HG03066 (cell line): ENCODE measurements at regions not wholly inside any gene's neighbourhood (a gene's known extent, or its start where the extent isn't known, plus 50 kb on each side); places are given as distances from the start of the nearest gene placed in this dataset.
"Not testable (repeated sequence)": the region's sequence is repeated elsewhere in the genome, so short reads cannot be mapped to it uniquely, and the experiment has no call there.

Experiments
- ATAC-seq: cut with Tn5 transposase; IDR thresholded peaks from one replicate; pipeline ENCODE4 v1.9.1; 2021; ENCODE audit warnings: low read depth; ENCODE audit not compliant: unreplicated experiment

- ATAC-seq = not testable (repeated sequence)
Measured at GRCh38 chr16:16610389-16610967, 231.5 kb downstream of the NPIPA7 start.

DNA sequence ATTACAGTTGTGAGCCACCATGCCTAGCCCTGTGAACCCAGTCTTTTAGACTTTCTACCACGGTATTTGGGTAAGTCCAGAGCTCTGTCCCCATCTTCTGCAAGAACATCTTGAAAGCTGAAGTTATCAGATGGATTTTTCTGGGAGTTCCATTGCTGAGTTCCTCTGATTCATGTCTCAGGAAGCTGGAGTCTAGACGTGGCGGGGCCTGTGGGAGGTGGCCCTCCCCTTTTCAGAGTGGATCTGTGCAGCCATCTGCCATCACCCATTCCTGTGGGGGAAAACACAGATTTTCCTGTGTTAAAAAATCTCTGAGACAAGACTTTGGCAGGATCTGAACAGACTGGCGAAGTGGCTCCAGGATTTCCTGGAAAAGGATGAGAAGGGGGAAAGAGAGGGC lies 234.3 kb downstream of the NPIPA7 start:
- not testable (repeated sequence) for ATAC-seq

- not testable (repeated sequence) for ATAC-seq
Measured at GRCh38 chr16:16614484-16614883, 235.5 kb downstream of the NPIPA7 start.

- not testable (repeated sequence) for ATAC-seq
Measured at GRCh38 chr16:16618963-16619465, 240.1 kb downstream of the NPIPA7 start.

- ATAC-seq = not testable (repeated sequence)
Measured at GRCh38 chr16:16624367-16624766, 245.4 kb downstream of the NPIPA7 start.

- not testable (repeated sequence) for ATAC-seq
Measured at GRCh38 chr16:16625140-16625539, 246.2 kb downstream of the NPIPA7 start.

GRCh38 chr16:16627865-16628264 lies 248.9 kb downstream of the NPIPA7 start:
- not testable (repeated sequence) for ATAC-seq

DNA sequence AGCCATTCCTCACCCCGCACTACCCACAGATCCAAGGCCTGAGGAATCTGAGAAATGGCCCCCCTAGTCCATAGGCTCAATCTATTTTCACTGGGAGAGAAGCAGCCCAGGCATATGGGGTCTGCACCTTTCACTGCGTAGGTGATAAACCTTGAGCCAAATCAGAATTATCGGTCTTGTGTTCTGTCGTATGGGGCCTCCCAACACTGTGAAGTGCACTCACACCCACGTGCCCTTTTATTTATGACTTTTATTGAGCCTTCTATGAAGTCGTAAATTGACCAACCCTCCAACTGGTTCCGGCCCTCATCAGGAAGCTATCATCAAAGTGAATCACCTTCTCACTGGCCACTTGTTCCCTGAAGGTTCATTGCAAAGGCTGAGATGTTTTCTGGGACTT lies 259.3 kb downstream of the NPIPA7 start:
- not testable (repeated sequence) for ATAC-seq

DNA sequence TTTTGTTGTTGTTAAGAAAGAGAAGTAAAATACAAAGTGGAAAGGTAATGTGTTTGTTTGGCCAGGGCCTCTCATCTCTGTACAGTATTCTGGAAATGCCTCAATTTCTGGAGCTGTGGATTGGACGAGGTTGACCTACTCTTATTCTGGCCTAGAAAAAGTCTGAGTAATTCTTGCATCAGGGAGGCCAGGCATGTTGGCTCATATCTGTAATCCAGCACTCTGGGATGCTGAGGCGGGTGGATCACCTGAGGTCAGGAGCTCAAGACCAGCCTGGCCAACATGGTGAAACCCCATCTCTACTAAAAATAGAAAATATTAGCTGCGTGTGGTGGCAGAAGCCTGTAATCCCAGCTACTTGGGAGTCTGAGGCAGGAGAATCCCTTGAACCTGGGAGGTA lies 259.8 kb downstream of the NPIPA7 start:
- ATAC-seq = not testable (repeated sequence)

DNA sequence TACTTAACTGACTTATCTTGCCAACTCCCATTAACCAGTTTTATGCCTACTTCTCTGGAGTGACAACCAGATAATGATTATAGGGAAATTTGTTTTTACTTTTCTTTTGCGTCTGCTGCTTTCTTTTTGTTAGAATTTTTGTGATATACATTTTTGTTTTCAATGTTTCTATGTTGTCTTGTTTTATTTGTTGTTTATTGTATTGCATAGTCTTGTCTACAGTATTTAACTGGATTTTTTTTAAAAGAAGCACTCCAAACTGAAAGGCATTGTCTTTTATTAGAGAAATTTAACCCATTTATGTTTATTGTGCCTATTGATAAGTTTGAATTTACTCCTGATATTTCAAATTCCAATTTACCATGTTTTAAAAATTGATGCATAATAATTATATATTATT lies 264.9 kb downstream of the NPIPA7 start:
- not testable (repeated sequence) for ATAC-seq

DNA sequence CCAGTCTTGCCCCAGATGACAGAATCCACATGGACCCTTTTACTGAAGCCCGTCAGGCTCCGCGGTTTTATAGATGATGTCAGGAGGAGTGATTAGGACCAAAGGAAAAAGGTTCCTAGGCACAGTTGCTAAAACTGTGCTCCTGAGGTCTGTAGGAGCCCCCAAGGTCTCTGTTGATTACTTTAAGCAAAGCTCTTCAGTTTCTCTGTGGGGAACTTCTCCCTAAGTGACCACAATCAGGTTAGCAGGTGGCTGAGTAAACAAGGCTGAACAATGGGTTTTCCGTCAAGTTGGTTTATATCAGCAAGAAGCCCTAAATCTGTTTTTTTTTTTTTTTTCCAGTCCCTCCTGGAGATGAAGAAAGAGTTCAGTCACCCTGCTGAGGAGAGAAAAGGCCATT lies 269.1 kb downstream of the NPIPA7 start:
- not testable (repeated sequence) for ATAC-seq

DNA sequence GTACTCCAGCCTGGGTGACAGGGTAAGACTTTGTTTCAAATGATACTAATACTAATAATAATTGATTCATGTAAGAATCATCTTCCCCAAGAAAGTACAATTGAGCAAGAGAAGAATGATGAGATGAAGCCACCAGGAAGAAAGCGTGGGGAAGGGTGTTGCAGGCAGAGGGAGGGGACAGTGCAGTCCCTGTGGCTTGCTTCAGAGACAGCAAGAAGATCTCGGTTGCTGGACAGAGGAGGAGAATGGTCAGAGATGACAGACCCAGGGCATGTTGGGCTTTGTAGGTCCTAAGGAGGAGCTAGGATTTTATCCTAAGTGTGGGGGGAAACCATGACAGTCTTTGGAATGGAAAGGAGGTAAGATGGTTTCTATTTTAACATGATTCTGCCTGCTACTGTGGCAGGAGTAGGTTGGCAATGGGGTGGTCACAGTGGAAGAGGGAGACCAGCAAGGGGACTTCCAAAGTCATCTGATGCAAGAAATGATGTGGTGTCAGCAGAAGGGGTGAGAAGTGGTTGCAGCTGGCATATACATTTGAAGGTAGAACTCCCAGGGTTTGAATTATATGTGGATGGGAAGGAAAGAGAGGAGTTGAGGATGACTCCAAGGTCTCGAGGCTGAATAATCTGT lies 293.4 kb downstream of the NPIPA7 start:
- ATAC-seq = not testable (repeated sequence)

- ATAC-seq = not testable (repeated sequence)
Measured at GRCh38 chr16:16674820-16675219, 295.9 kb downstream of the NPIPA7 start.

DNA sequence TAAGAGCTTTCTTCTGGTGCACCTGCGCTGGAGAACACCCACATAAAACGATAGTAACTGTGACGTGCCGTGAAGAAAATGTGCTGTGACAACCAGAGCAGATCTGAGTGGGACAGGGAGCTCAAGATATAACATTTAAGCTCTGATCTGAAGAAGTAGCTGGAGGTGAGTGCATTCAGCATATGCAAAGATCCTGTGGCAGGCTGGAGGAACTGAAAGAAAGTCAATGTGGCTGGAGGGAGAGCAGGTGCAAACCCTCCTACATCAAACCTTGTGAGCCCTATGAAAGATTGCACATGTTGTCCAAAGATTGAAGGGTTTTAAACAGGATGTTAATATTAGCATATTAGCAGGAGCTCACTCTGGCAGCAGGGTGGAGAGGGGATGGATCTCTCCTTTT lies 342.9 kb downstream of the NPIPA7 start:
- ATAC-seq = not testable (repeated sequence)

DNA sequence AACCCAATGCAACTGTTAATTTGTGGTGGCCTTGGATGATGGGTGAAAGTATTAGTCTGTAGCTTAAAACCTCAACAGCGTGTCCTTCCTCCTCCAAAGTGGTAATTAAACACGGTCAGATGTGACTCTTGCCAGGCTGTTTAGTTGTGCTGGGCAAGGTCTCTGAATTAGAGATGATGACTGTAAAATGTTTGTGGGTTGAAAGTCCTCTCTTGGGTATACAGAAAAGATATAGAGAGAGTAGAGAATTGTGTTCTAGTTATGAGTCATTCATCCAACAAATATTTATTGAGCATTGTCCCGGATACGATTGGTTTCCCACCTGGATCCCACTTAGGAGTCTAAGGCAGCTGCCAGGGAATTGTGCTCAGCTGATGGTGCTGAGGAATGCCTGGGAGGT lies 343.7 kb downstream of the NPIPA7 start:
- not testable (repeated sequence) for ATAC-seq

DNA sequence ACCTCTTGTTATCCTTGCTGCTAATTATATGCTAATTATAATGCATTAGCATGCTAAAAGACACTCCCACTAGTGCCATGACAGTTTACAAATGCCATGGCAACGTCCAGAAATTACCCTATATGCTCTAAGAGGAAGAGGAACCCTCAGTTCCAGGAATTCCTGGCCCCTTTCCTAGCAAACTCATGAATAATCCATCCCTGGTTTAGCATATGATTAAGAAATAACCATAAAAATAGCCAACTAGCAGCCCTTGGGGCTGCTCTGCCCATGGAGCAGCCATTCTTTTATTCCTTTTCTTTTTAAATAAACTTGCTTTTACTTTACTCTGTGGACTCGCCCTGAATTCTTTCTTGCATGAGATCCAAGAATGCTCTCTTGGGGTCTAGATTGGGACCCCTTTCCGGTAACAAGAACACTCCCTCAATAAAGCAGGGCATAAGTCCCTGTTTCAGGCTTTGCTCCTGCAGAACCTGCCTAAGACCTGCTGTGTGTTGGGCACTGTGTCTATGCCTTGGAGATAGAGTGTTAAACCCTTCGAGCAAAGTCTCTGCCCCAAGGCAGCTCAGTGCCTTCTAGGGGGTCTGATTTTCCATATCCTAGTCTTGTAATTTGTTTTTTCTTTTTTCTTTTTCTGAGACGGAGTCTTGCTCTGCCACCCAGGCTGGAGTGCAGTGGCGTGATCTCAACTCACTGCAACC lies 345.0 kb downstream of the NPIPA7 start:
- ATAC-seq = not testable (repeated sequence)

DNA sequence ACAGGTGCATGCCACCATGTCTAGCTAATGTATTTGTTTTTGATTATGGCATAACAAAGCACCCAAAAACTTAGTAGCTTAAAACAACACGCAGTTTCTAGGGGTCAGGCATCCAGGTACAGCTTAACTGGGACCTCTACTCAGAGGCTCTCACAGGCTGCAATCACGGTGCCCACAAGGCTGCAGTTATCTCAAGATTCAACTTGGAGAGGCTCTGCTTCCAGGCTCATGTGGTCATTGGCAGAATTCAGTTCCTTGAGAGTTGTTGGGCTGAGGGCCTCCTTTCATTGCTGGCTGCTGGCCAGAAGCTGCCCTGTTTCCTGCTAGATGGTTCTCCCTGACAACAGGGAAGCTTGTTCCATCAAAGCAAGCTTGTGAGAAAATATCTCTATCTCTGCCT lies 348.1 kb downstream of the NPIPA7 start:
- not testable (repeated sequence) for ATAC-seq

DNA sequence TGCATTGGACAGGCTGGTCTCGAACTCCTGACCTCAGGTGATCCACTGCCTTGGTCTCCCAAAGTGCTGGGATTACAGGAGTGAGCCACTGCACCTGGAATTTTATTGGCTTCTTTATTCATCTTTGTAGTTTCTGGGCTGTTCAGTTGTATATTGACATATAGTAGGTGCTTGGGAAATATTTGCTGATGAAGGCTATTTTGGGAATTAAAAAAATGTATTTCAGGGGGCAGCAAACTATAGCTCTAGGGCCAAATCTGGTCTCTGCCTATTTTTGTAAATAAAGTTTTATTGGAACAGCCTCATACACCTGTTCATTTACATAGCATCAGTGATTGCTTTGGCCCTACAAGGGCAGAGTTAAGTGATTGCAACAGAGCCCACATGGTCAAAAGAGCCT lies 363.6 kb downstream of the NPIPA7 start:
- not testable (repeated sequence) for ATAC-seq

GRCh38 chr16:16754992-16755667 lies 376.2 kb downstream of the NPIPA7 start:
- not testable (repeated sequence) for ATAC-seq

DNA sequence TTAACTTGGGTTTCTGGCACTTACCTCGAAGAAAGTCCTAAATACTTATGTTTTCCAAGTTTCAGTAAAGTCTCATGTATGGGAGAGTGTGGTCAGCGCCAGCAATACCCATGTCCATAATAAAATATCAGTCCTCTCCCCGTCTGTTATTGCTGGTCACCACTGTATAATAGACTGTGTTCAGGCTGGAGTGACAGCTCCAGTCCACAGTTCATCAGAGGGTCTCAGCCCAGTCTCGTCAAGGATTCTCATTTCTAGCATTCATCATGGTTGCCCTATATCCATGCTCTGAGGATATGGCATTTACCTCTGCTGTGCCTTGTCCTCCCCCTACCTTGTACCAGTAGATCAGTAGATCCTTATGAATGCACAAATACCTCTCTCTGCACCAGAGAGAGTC lies 384.5 kb downstream of the NPIPA7 start:
- no peak for ATAC-seq

DNA sequence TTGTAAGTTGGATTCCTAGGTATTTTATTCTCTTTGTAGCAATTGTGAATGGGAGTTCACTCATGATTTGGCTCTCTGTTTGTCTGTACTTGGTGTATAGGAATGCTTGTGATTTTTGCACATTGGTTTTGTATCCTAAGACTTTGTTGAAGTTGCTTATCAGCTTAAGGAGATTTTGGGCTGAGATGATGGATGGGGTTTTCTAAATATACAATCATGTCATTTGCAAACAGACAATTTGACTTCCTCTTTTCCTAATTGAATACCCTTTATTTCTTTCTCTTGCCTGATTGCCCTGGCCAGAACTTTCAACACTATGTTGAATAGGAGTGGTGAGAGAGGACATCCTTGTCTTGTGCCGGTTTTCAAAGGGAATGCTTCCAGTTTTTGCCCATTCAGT lies 391.8 kb downstream of the NPIPA7 start:
- not testable (repeated sequence) for ATAC-seq
